Endothelial cell of umbilical vein (primary cell): ENCODE measurements at regions not wholly inside any gene's neighbourhood (a gene's known extent, or its start where the extent isn't known, plus 50 kb on each side); places are given as distances from the start of the nearest gene placed in this dataset.

Source experiments
- CTCF ChIP-seq, 2 donors: IDR thresholded peaks; 1 replicate in 1 of 2; 2 replicates in 1 of 2; pipeline ENCODE4 v1.5.1; 2011; ENCODE audit warnings: low read length in 2 of 2, mild to moderate bottlenecking in 2 of 2, moderate library complexity in 2 of 2, control low read depth in 1 of 2, inconsistent platforms in 1 of 2, low read depth in 1 of 2; ENCODE audit not compliant: insufficient read depth in 1 of 2; ENCODE audit errors: extremely low read depth in 1 of 2
- EZH2 ChIP-seq: IDR thresholded peaks from 2 replicates; pipeline ENCODE4 v1.6.1; 2012; ENCODE audit warnings: borderline replicate concordance, low read depth, mild to moderate bottlenecking, moderate library complexity, low read length, inconsistent platforms; ENCODE audit not compliant: severe bottlenecking
- POLR2A ChIP-seq: IDR thresholded peaks from 2 replicates; pipeline ENCODE4 v1.6.1; 2012; ENCODE audit warnings: low read depth, mild to moderate bottlenecking, control low read depth, low read length

GRCh38 chr21:41566500-41567014 is 58.6 kb upstream of the TMPRSS2 start:
- TF ChIP-seq EZH2 (no peak), CTCF (IDR thresholded peaks at IDR 0.05; ENCODE audit: extremely low read depth in 1 of 2, insufficient read depth in 1 of 2, low read depth in 1 of 2, low read length in 2 of 2) (no peak), POLR2A (no peak)
